Suppressor macrophage treated with lipopolysaccharide for 4 hours (primary cell): ENCODE measurements at regions not wholly inside any gene's neighbourhood (a gene's known extent, or its start where the extent isn't known, plus 50 kb on each side); places are given as distances from the start of the nearest gene placed in this dataset.
"Not testable (repeated sequence)": the region's sequence is repeated elsewhere in the genome, so short reads cannot be mapped to it uniquely, and the experiment has no call there.

Experiments
- DNase-seq: peaks from one replicate; pipeline ENCODE4 v3.0.0-alpha.2; 2020

DNA sequence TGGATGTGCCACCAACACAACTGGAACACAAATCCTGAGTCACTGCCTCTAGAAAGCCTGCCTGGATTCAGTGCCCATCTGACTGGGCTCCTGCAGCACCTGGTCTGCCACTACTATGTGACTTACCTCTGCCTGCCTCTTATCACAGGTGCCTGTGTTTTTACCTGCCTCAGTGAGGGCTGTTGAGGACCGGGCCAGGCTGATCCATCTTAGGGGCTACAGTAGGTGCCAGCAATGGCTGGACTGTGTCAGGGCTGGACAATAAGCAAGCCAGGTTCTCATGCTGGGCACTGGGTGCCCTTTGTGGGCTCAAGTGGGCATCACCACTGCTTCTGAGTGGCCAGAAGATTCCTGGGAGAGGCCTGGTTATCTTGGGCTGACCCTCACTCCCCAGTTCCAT is 948.6 kb upstream of the TPTE start:
- DNase-seq, result not testable (repeated sequence)

DNA sequence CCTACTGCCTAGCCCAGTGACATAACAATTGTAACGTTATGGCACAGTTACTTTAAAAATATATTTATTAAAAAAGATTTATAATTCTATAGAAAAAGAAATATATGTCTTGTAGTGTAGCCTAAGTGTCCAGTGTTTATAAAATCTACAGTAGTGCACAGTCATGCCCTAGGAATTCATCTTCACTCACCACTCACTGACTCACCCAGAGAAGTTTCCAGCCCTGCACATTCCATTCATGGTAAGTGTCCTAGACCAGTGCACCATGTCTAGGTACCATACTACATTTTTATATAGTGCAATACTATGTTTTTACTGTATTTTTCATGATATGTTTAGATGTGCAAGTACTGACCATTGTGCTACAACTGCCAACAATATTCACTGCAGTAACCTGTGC is 947.9 kb upstream of the TPTE start:
- DNase-seq, result not testable (repeated sequence)

GRCh38 chr21:9579275-9579674 is 942.1 kb upstream of the TPTE start:
- DNase-seq, result not testable (repeated sequence)

DNA sequence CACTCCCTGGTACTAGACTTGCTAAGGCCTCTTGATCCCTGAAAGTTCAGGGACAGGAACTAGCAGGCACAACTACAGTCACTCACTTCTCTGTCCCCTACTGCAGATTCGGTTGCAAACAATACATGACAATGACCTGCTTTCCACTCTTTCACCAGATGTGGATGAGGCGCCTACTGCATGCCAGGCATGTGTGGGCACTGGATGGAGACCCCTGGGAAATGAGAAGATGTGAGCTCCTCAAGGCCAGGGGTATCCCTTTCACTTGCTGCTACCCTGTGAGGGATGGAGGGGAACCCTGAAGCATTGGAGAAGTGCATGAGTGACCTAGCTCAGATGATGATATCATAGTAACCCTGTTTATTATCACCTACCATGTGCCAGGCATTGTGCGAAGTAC is 933.4 kb upstream of the TPTE start:
- not testable (repeated sequence) for DNase-seq

DNA sequence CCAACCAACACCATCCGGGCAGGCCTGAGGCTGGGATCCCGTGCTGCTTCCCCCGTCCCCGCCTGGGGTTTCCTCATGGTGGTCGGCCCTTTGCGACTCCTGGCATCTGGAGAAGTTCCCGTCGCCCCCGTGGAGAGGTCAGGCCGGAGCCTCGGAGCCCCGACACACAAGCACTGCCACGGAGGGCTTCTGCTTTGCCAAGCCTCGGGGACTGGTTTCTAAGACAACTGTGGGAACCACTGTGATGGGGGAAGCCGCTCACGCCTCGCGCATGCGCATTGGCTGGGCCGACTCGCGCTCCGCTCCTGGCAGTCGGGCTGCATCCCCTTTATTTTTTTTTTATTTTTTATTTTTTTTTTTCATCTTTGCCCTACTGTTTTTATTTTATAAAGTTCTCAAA is 928.8 kb upstream of the TPTE start:
- DNase-seq, result not testable (repeated sequence)

DNA sequence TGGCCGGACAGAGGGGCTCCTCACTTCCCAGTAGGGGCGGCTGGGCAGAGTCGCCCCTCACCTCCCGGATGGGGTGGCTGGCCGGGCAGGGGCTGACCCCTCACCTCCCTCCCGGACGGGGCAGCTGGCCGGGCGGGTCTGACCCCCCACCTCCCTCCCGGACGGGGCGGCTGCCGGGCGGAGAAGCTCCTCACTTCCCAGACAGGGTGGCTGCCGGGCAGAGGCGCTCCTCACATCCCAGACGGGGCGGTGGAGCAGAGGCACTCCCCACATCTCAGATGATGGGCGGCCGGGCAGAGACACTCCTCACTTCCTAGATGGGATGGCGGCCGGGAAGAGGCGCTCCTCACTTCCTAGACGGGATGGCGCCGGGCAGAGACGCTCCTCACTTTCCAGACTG is 927.7 kb upstream of the TPTE start:
- not testable (repeated sequence) for DNase-seq

DNA sequence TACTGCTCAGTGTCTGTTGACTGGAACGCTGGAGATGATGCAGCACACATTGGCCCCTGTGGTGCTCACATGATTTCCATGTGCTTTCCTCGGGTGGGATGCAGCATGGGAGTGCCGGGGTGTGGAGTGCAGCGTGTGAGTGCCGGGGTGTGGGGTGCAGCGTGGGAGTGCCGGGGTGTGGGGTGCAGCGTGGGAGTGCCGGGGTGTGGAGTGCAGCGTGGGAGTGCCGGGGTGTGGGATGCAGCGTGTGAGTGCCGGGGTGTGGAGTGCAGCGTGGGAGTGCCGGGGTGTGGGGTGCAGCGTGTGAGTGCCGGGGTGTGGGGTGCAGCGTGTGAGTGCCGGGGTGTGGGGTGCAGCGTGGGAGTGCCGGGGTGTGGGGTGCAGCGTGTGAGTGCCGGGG is 907.4 kb upstream of the TPTE start:
- DNase-seq, result not testable (repeated sequence)

GRCh38 chr21:9621121-9621793 is 900.1 kb upstream of the TPTE start:
- not testable (repeated sequence) for DNase-seq

DNA sequence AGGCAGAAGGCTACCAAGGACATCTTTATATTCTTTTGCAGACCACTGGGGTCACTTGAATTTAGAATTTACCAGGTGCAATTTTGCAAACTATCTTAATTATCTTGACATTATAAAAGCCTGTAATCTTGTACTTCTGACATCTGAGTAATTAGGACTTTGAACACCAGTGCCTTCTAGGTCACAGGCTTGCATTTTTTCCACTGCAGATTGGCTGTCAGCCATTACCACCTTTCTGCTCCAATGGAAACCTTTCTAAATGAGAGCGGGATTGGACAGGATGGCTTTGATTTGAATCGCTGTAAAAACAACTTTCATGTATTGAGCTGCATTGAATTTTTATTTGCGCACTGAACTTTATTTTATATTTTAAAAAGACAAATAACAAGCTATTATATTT is 893.3 kb upstream of the TPTE start:
- not testable (repeated sequence) for DNase-seq

DNA sequence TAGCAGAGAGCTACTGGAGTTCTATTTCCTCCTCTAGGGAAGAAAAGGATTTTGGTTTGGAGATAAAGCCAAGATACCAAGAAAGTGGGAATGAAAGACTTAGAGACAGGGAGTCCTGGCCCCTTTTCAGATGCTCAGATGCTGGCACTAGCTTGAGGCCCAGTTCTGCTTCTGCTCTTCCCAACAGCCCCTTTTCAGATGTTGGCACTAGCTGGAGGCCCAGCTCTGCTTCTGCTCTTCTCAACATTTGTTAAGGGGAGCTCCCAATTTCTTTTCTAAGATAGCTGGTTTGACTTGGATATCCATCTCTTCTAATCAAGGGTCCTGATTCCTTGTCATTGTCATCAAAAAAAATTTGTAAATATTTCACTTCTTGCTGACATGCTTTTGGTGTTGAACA is 874.0 kb upstream of the TPTE start:
- not testable (repeated sequence) for DNase-seq

DNA sequence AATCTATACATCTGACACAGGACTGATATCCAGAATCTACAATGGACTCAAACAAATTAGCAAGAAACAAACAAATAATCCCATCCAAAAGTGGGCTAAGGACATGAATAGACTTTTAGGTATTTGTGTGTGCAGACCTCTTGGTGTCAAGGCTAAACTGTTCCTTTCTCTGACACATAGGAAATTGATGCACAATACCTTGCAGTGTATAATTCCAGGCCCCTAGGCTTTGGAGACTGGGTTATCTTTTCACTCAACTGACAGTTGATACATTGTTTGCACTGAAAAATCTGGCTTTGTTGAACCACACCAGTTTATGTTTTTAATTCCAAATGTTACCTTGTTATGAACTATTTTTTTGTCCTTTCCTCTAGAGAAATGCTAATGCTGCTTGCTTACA is 873.1 kb upstream of the TPTE start:
- DNase-seq, result not testable (repeated sequence)

- not testable (repeated sequence) for DNase-seq
Observed at GRCh38 chr21:9648947-9649720, 872.2 kb upstream of the TPTE start.

- not testable (repeated sequence) for DNase-seq
Observed at GRCh38 chr21:9652819-9653218, 868.6 kb upstream of the TPTE start.

GRCh38 chr21:9655221-9655620 is 866.2 kb upstream of the TPTE start:
- not testable (repeated sequence) for DNase-seq

GRCh38 chr21:9656455-9656854 is 864.9 kb upstream of the TPTE start:
- not testable (repeated sequence) for DNase-seq

DNA sequence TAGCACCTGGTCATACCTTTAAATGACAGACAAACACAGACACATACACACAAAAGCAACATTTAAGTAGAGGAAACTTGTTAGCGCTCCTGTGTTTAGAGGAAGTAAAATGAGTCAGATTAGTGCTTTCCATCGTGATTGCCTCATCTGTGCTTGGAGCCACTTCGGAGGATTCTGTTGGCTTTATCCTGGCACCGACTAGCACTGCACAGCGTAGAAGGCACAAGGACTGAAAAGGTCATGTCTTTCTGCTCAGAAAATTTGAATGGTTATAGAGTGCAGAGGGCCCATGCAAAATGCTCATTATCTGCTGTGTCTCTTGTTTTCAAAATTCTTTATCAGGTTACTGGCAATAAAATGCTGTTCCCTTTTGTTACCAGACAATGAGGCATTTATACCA is 863.6 kb upstream of the TPTE start:
- DNase-seq, result not testable (repeated sequence)

GRCh38 chr21:9659877-9660276 is 861.5 kb upstream of the TPTE start:
- not testable (repeated sequence) for DNase-seq

DNA sequence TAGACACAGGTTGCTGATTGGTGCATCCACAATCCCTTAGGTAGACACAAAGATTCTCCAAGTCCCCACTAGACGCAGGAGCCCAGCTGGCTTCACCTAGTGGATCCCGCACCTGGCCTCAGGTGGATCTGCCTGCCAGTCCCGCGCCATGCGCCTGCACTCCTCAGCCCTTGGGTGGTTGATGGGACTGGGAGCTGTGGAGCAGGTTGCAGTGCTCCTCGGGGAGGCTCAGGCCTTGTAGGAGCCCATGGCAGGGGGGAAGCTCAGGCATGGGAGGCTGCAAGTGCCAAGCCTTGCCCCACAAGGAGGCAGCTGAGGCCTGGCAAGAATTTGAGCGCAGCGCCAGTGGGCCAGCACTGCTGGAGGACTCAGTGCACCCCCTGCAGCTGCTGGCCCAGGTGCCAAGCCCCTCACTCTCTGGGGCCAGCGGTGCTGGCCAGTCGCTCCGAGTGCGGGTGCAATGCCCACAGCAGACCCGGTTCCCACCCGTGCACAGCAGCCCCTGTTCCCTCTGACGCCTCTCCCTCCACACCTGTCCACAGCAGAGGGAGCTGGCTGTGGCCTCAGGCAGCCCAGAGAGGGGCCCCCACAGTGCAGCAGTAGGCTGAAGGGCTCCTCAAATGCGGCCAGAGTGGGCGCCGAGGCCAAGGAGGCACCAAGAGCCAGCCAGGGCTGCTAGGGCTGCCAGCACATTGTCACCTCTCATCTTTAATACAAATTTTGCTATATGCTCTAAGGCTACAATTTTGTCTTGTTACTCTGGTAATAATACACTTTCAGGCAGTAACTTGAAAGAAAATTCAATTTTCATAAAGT is 857.3 kb upstream of the TPTE start:
- DNase-seq, result not testable (repeated sequence)

DNA sequence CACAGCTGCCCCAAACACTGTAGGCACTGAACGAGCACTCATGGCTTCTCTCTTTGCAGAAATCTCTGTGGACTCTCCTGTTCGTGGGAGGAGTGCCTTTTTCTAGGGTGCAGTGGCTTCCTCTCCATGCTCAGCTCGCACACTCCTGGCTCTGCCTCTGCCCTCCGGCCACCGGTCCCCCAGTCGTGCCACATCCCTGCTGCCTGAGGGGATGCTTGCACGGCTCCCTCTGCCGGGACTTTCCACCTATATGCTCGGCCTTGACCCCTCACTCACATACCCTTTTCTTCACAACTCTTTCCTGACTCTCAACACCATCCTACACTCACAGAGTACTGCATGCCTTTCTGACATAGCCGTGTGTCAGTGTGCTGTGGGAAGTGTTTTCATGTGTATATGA is 845.6 kb upstream of the TPTE start:
- DNase-seq, result not testable (repeated sequence)

- DNase-seq, result not testable (repeated sequence)
Observed at GRCh38 chr21:9679029-9679428, 842.4 kb upstream of the TPTE start.

DNA sequence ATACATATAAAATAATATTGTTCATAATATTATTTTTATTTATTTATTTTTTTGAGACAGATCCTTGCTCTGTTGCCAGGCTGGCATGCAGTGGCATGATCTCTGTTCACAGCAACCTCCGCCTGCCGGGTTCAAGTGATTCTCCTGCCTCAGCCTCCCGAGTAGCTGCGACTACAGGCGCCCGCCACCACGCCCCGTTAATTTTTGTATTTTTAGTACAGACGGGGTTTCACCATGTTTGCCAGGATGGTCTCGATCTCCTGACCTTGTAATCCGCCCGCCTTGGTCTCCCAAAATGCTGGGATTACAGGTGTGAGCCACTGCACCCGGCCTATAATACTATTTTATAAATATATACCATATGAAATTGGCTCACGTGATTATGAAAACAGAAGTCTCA is 832.4 kb upstream of the TPTE start:
- DNase-seq, result not testable (repeated sequence)

DNA sequence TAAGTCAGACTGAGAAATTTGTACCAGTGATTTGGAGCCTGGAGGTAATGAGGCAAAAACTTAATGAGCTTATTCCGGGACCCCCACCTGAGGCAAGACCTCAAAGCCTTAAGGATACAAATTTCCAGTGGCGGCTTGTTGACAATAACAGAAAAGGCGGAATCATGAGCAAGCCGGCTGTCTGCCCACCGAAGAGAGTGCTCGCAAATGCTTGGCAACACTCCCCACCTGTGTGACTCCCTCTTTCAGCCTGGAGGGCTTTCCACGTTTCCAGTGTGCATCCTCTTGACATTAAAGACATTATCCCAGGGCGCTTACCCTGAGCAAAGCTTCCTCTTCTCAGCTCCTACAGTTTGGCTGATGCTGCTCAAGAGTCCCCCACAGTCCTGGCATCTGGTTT is 830.4 kb upstream of the TPTE start:
- DNase-seq, result not testable (repeated sequence)

GRCh38 chr21:9695759-9696158 is 825.6 kb upstream of the TPTE start:
- not testable (repeated sequence) for DNase-seq
